ENCODE measurements at regions not wholly inside any gene's neighbourhood (a gene's known extent, or its start where the extent isn't known, plus 50 kb on each side); places are given as distances from the start of the nearest gene placed in this dataset.

GRCh38 chr5:33341351-33341750, 99.4 kb upstream of the TARS1 start:
- Mint-ChIP-seq H3K4me3 (ENCODE audit: low read depth, unreplicated experiment) (no peak overlapping the region), H3K27ac (ENCODE audit: unreplicated experiment) (no peak overlapping the region), H3K4me1 (ENCODE audit: low read depth, unreplicated experiment) (no peaks in the 10 kb centered on the region), H3K9me3 (ENCODE audit: low read depth, unreplicated experiment) (no peaks in the 10 kb centered on the region), H3K36me3 (ENCODE audit: insufficient read depth, unreplicated experiment) (no peaks in the 10 kb centered on the region), H3K27me3 (ENCODE audit: unreplicated experiment) (no peaks in the 10 kb centered on the region)
- CTCF ChIA-PET: no interaction called here
- no peak for DNase-seq
- intact Hi-C loops (cut with micrococcal nuclease; ENCODE audit: unreplicated experiment): no loop called here
- no peak for TF ChIP-seq CTCF (IDR thresholded peaks at IDR 0.05; ENCODE audit: unreplicated experiment)
- BruUV-seq (replicated peaks): no TSS peak

- no TSS peak for BruUV-seq (replicated peaks)
- no peaks in the 10 kb centered on the region for H3K36me3 Mint-ChIP-seq (ENCODE audit: insufficient read depth, unreplicated experiment)
- intact Hi-C loops (cut with micrococcal nuclease; ENCODE audit: unreplicated experiment): no loop called here
- no peak overlapping the region for H3K4me3 Mint-ChIP-seq (ENCODE audit: low read depth, unreplicated experiment)
- H3K9me3 Mint-ChIP-seq (ENCODE audit: low read depth, unreplicated experiment): no peaks in the 10 kb centered on the region
- no peak for TF ChIP-seq CTCF (IDR thresholded peaks at IDR 0.05; ENCODE audit: unreplicated experiment)
- H3K4me1 Mint-ChIP-seq (ENCODE audit: low read depth, unreplicated experiment): no peaks in the 10 kb centered on the region
- H3K27me3 Mint-ChIP-seq (ENCODE audit: unreplicated experiment): no peaks in the 10 kb centered on the region
- CTCF ChIA-PET: no interaction called here
- no peak for DNase-seq
- no peak overlapping the region for H3K27ac Mint-ChIP-seq (ENCODE audit: unreplicated experiment)
Observed at GRCh38 chr5:33343676-33344327, 97.0 kb upstream of the TARS1 start.

GRCh38 chr5:33346534-33346933, 94.2 kb upstream of the TARS1 start:
- no peak for DNase-seq
- peaks cover 2% of the 10 kb centered on the region for H3K9me3 Mint-ChIP-seq (ENCODE audit: low read depth, unreplicated experiment)
- no peak for TF ChIP-seq CTCF (IDR thresholded peaks at IDR 0.05; ENCODE audit: unreplicated experiment)
- H3K27ac Mint-ChIP-seq (ENCODE audit: unreplicated experiment): no peak overlapping the region
- intact Hi-C loops (cut with micrococcal nuclease; ENCODE audit: unreplicated experiment): no loop called here
- H3K27me3 Mint-ChIP-seq (ENCODE audit: unreplicated experiment): no peaks in the 10 kb centered on the region
- no peaks in the 10 kb centered on the region for H3K36me3 Mint-ChIP-seq (ENCODE audit: insufficient read depth, unreplicated experiment)
- CTCF ChIA-PET: no interaction called here
- H3K4me1 Mint-ChIP-seq (ENCODE audit: low read depth, unreplicated experiment): no peaks in the 10 kb centered on the region
- no peak overlapping the region for H3K4me3 Mint-ChIP-seq (ENCODE audit: low read depth, unreplicated experiment)
- no TSS peak for BruUV-seq (replicated peaks)

- H3K4me1 Mint-ChIP-seq (ENCODE audit: low read depth, unreplicated experiment): no peaks in the 10 kb centered on the region
- intact Hi-C loops (cut with micrococcal nuclease; ENCODE audit: unreplicated experiment): no loop called here
- H3K36me3 Mint-ChIP-seq (ENCODE audit: insufficient read depth, unreplicated experiment): no peaks in the 10 kb centered on the region
- H3K4me3 Mint-ChIP-seq (ENCODE audit: low read depth, unreplicated experiment): no peak overlapping the region
- no peak for TF ChIP-seq CTCF (IDR thresholded peaks at IDR 0.05; ENCODE audit: unreplicated experiment)
- BruUV-seq (replicated peaks): no TSS peak
- H3K27ac Mint-ChIP-seq (ENCODE audit: unreplicated experiment): no peak overlapping the region
- no peaks in the 10 kb centered on the region for H3K27me3 Mint-ChIP-seq (ENCODE audit: unreplicated experiment)
- CTCF ChIA-PET: interaction anchor here (1.0 kb wide), 1 partner anchor 17 kb away, joined by 3 read pairs; no protein-coding TSS in a partner anchor
- DNase-seq: no peak
- no peaks in the 10 kb centered on the region for H3K9me3 Mint-ChIP-seq (ENCODE audit: low read depth, unreplicated experiment)
Observed at GRCh38 chr5:33361781-33362180, 79.0 kb upstream of the TARS1 start.
